IPS DF 6.9 (cell line): ENCODE measurements at regions not wholly inside any gene's neighbourhood (a gene's known extent, or its start where the extent isn't known, plus 50 kb on each side); places are given as distances from the start of the nearest gene placed in this dataset.

Experiments
- DNase-seq: peaks from one replicate; pipeline ENCODE4 v3.0.0-alpha.2; 2013; ENCODE audit warnings: low read depth, low spot score
- H3K27ac ChIP-seq: one replicate; pipeline ENCODE4 v1.5.1; 2013; ENCODE audit warnings: low read length, control low read depth
- H3K27me3 ChIP-seq: 2 replicates; pipeline ENCODE4 v1.6.1; 2013; ENCODE audit warnings: mild to moderate bottlenecking, low read length; ENCODE audit not compliant: control insufficient read depth, insufficient read depth
- H3K36me3 ChIP-seq: 2 replicates; pipeline ENCODE4 v1.6.1; 2013; ENCODE audit warnings: low read length; ENCODE audit not compliant: control insufficient read depth, insufficient read depth
- H3K4me1 ChIP-seq: 2 replicates; pipeline ENCODE4 v1.6.1; 2013; ENCODE audit warnings: low read length; ENCODE audit not compliant: control insufficient read depth, insufficient read depth
- H3K4me3 ChIP-seq: 2 replicates; pipeline ENCODE4 v1.5.1; 2013; ENCODE audit warnings: mild to moderate bottlenecking, low read length
- H3K9me3 ChIP-seq: 2 replicates; pipeline ENCODE4 v1.6.1; 2013; ENCODE audit warnings: low read length, inconsistent platforms; ENCODE audit not compliant: control insufficient read depth, insufficient read depth
- whole genome bisulfite sequencing: extraction: QIAGEN DNeasy Blood & Tissue Kit; methylation state at CpG from one replicate; pipeline ENCODE4 v1.1.7; 2013; ENCODE audit warnings: mixed read lengths, missing lambda C conversion rate; ENCODE audit not compliant: insufficient read length, insufficient coverage; 5-methylcytosine and 5-hydroxymethylcytosine counted together

DNA sequence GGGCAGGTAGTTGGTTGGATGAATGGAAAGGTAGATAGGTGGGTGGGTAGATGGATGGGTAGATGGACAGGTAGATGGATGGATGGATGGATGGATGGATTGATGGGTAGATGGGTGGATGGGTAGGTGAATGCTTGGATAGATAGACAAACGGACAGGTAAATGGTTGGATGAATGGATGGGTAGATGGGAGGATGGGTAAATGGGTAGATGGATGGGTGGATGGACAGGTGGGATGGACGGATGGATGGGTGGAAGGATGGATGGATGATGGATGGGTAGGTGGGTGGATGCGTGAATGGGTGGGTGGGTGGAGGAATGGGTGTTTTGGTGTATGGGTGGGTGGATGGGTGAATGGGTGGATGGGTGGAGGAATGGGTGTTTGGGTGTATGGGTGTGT lies 50.1 kb upstream of the ASAP2 start:
- no peak for DNase-seq
- no peak overlapping the region for H3K4me3 ChIP-seq
- no peak overlapping the region for H3K27ac ChIP-seq
- H3K9me3 ChIP-seq = no peaks in the 10 kb centered on the region
- H3K27me3 ChIP-seq = no peaks in the 10 kb centered on the region
- H3K36me3 ChIP-seq = no peaks in the 10 kb centered on the region
- 0 out of 2 replicates have a peak, but pooled peaks cover 1% of the 10 kb centered on the region for H3K4me1 ChIP-seq
- 97% methylated on average over 2 of the region's 3 CpGs for WGBS

GRCh38 chr2:9154061-9154460 lies 52.6 kb upstream of the ASAP2 start:
- H3K4me3 ChIP-seq = no peak overlapping the region
- WGBS = no CpG with 5 or more reads among the region's 2 CpGs

GRCh38 chr2:9153643-9153980 lies 53.0 kb upstream of the ASAP2 start:
- no CpG with 5 or more reads among the region's 4 CpGs for WGBS

More at GRCh38 chr2:9154061-9154460, 52.6 kb upstream of the ASAP2 start:
- H3K4me1 ChIP-seq = 0 out of 2 replicates have a peak, but pooled peaks cover 1% of the 10 kb centered on the region
- no peak for DNase-seq
- H3K27me3 ChIP-seq = no peaks in the 10 kb centered on the region
- H3K27ac ChIP-seq = no peak overlapping the region
- no peaks in the 10 kb centered on the region for H3K9me3 ChIP-seq
- H3K36me3 ChIP-seq = no peaks in the 10 kb centered on the region

DNA sequence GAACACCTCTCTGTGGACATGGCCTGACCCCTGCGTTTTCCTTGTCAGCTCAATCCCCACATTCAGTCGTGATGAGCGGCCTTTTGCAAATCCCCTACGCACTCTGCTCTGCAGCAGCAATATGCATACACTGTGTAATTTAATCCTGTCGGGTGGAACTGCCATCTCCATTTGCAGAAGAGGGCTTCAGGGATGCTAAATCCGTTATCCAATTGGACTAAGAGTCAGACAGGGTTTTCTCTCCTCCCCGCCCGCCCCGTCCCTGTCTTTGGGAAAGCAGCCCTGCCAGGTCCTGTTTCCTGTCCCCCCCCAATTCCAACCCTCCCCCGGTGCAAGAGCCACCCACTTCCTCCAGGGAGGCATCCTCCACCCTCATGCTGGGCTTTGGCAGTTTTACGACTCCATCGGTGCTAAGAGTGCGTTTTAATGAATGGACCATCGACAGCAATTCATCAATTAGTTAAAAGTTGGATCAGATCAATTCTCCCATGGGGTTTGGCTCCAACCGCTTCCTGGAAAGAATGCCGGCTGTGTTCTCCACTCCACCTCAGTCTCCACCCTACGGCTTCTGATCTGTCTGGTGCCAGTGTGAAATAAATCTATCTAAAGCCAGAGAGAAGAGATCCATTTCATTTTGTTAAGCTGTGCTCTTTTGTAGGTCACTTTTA lies 53.5 kb upstream of the ASAP2 start:
- no peak overlapping the region for H3K4me3 ChIP-seq

More at GRCh38 chr2:9153643-9153980, 53.0 kb upstream of the ASAP2 start:
- DNase-seq = no peak
- Histone ChIP-seq H3K27ac (no peak overlapping the region), H3K36me3 (no peaks in the 10 kb centered on the region), H3K4me1 (0 out of 2 replicates have a peak, but pooled peaks cover 1% of the 10 kb centered on the region), H3K4me3 (no peak overlapping the region), H3K9me3 (no peaks in the 10 kb centered on the region), H3K27me3 (no peaks in the 10 kb centered on the region)

DNA sequence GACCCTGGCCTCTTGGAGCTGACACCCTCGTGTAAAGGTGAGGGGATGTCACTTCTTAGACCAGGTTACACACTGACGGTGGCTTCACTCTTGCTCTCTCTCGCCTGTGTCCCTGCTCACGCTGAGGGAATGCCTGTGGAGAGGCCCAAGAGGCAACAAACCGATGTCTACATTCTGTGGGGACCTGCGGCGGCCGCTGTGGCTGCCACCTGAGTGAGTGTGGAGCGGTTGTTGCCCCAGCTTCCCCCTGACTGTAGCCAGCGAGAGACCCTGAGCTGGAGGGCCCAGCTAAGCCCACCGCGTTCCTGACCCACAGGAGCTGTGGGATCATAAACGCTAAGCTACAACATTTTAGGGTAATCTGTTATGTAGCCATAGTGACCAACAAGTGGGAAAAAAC lies 55.7 kb upstream of the ASAP2 start:
- no CpG with 5 or more reads among the region's 13 CpGs for WGBS
- Histone ChIP-seq H3K27me3 (no peaks in the 10 kb centered on the region), H3K9me3 (no peaks in the 10 kb centered on the region)

More for the DNA sequence above, 53.5 kb upstream of the ASAP2 start:
- 0 out of 2 replicates have a peak, but pooled peaks cover 1% of the 10 kb centered on the region for H3K4me1 ChIP-seq
- H3K27ac ChIP-seq = no peak overlapping the region
- no peaks in the 10 kb centered on the region for H3K9me3 ChIP-seq
- WGBS = no CpG with 5 or more reads among the region's 17 CpGs
- no peak for DNase-seq
- H3K27me3 ChIP-seq = no peaks in the 10 kb centered on the region
- H3K36me3 ChIP-seq = no peaks in the 10 kb centered on the region

DNA sequence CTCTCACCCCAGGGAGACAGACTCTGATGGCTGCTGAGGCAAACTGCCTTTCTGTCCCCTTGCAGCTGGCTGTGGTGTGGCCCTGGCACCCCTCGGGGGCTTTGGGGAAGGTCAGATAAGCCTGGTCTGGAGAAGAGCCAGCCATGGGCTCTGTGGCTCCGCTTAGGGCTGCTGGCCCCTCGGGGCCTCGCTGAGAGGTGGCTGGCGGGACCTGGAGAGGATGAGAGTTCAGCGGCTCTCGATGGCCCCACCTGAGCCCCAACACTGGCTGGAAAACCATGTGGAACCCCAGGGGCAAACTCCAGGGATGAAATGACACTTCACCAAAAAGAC lies 56.1 kb upstream of the ASAP2 start:
- no peaks in the 10 kb centered on the region for H3K27me3 ChIP-seq
- H3K4me3 ChIP-seq = no peak overlapping the region
- DNase-seq = no peak
- no peaks in the 10 kb centered on the region for H3K9me3 ChIP-seq
- H3K4me1 ChIP-seq = 0 out of 2 replicates have a peak, but pooled peaks cover 1% of the 10 kb centered on the region
- no peaks in the 10 kb centered on the region for H3K36me3 ChIP-seq
- H3K27ac ChIP-seq = no peak overlapping the region
- no CpG with 5 or more reads among the region's 7 CpGs for WGBS

More for the DNA sequence above, 55.7 kb upstream of the ASAP2 start:
- no peaks in the 10 kb centered on the region for H3K36me3 ChIP-seq
- no peak for DNase-seq
- 0 out of 2 replicates have a peak, but pooled peaks cover 1% of the 10 kb centered on the region for H3K4me1 ChIP-seq
- no peak overlapping the region for H3K4me3 ChIP-seq
- no peak overlapping the region for H3K27ac ChIP-seq

GRCh38 chr2:9149726-9150567 lies 56.7 kb upstream of the ASAP2 start:
- no peak overlapping the region for H3K27ac ChIP-seq
- no peaks in the 10 kb centered on the region for H3K36me3 ChIP-seq
- H3K9me3 ChIP-seq = no peaks in the 10 kb centered on the region
- no peaks in the 10 kb centered on the region for H3K27me3 ChIP-seq
- DNase-seq = no peak
- 0 out of 2 replicates have a peak, but pooled peaks cover 1% of the 10 kb centered on the region for H3K4me1 ChIP-seq
- no CpG with 5 or more reads among the region's 20 CpGs for WGBS
- no peak overlapping the region for H3K4me3 ChIP-seq

DNA sequence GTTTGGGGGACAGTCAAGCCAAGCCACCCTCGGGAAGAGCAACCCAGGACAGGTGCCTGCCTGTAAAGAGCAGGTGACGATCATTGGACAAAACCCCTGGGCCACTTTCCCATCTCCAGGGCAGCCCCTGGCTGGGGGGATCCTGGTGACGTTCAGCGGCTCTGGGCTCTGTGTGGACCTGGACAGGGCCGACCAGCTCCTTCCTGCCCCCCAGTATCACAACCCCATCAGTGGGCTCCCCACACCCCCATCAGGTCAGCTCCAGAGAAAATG lies 57.3 kb upstream of the ASAP2 start:
- Histone ChIP-seq H3K4me1 (0 out of 2 replicates have a peak, but pooled peaks cover 1% of the 10 kb centered on the region), H3K4me3 (no peak overlapping the region), H3K27me3 (no peaks in the 10 kb centered on the region), H3K36me3 (no peaks in the 10 kb centered on the region), H3K27ac (no peak overlapping the region), H3K9me3 (no peaks in the 10 kb centered on the region)
- WGBS = no CpG with 5 or more reads among the region's 5 CpGs
- no peak for DNase-seq

DNA sequence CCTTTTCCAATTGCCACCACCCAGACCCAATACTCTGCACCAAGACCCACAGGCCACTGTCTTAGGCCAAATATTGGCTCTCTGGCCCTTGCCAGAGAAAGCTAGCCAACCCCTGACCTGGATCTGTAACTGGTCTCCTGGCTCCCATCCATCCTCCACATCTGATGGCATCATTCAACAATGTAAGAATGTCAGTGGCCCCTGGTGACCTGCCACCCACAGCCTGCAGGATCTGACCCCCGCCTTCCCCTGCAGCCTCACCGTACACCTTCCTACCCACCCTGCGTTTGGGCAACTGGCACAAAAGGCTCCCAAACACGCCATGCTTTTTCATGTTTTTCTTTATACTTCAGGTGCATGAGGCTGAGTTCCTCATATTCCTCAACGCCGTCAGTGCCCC lies 60.0 kb upstream of the ASAP2 start:
- H3K27me3 ChIP-seq = peaks cover 3% of the 10 kb centered on the region; the same call in 1 of the 2 replicates
- no peak overlapping the region for H3K27ac ChIP-seq
- H3K36me3 ChIP-seq = no peaks in the 10 kb centered on the region
- DNase-seq = no peak
- no peak overlapping the region for H3K4me3 ChIP-seq
- H3K9me3 ChIP-seq = no peaks in the 10 kb centered on the region
- no CpG with 5 or more reads among the region's 6 CpGs for WGBS
- no peaks in the 10 kb centered on the region for H3K4me1 ChIP-seq

GRCh38 chr2:9145752-9146430 lies 60.7 kb upstream of the ASAP2 start:
- Histone ChIP-seq H3K27me3 (peaks cover 5% of the 10 kb centered on the region; the same call in 1 of the 2 replicates), H3K9me3 (no peaks in the 10 kb centered on the region), H3K36me3 (no peaks in the 10 kb centered on the region), H3K4me3 (no peak overlapping the region), H3K4me1 (no peaks in the 10 kb centered on the region), H3K27ac (no peak overlapping the region)
- no peak for DNase-seq
- WGBS = no CpG with 5 or more reads among the region's 28 CpGs
